Neural progenitor cell (in vitro differentiated cells): ENCODE measurements at regions not wholly inside any gene's neighbourhood (a gene's known extent, or its start where the extent isn't known, plus 50 kb on each side); places are given as distances from the start of the nearest gene placed in this dataset.

Experiments used
- CTCF ChIP-seq: fragments of 200-600 bp; sonication (generic); IDR thresholded peaks from 2 replicates; pipeline ENCODE4 v1.5.1; 2017; ENCODE audit warnings: antibody characterized with exemption, mild to moderate bottlenecking
- EZH2 ChIP-seq: fragments of 200-600 bp; sonication (generic); IDR thresholded peaks from 2 replicates; pipeline ENCODE4 v1.6.1; 2017; ENCODE audit warnings: antibody characterized with exemption, mild to moderate bottlenecking, moderate library complexity
- EZH2phosphoT487 ChIP-seq: fragments of 200-600 bp; sonication (generic); IDR thresholded peaks from 2 replicates; pipeline ENCODE4 v1.6.1; 2017; ENCODE audit warnings: antibody characterized with exemption

GRCh38 chr12:93130366-93131054 is 201.4 kb upstream of the EEA1 start:
- TF ChIP-seq CTCF (no peak), EZH2 (no peak), EZH2phosphoT487 (no peak)
